Naive thymus-derived CD4-positive, alpha-beta T cell (primary cell): ENCODE measurements at regions not wholly inside any gene's neighbourhood (a gene's known extent, or its start where the extent isn't known, plus 50 kb on each side); places are given as distances from the start of the nearest gene placed in this dataset.

Experiments used
- ATAC-seq: fragments of 150-1000 bp; cut with Tn5 transposase; 2 replicates; pipeline ENCODE4 v1.10.0; 2021; ENCODE audit warnings: mild to moderate bottlenecking, moderate library complexity
- CTCF ChIA-PET: fragments of 350-600 bp; sonication (Branson Sonifier 250); formaldehyde crosslinking; loops from one replicate; lab custom pipeline; 2021; ENCODE audit warnings: antibody characterized with exemption; lab: Charles Lee
- POLR2A ChIA-PET: fragments of 350-600 bp; sonication (Branson Sonifier 250); formaldehyde crosslinking; loops from one replicate; lab custom pipeline; 2021; ENCODE audit warnings: antibody characterized with exemption, inconsistent platforms; lab: Charles Lee
- DNase-seq, 9 donors: peaks; one replicate each; pipeline versions ENCODE4 v3.0.0 to v3.0.0-alpha.2; 2020 to 2022; ENCODE audit warnings: mixed read lengths in 1 of 9
- H3K27ac ChIP-seq: one replicate; pipeline ENCODE4 v1.7.0; 2013; ENCODE audit warnings: mild to moderate bottlenecking, low read depth, low read length, moderate library complexity
- H3K27me3 ChIP-seq, 2 donors: one replicate each; pipeline ENCODE4 v1.7.0; 2013; ENCODE audit warnings: low read length in 2 of 2, mild to moderate bottlenecking in 2 of 2, moderate library complexity in 2 of 2; ENCODE audit not compliant: control insufficient read depth in 2 of 2, insufficient read depth in 2 of 2
- H3K36me3 ChIP-seq, 3 experiments: 1 replicate in 2 of 3; 2 replicates in 1 of 3; pipeline ENCODE4 v1.7.0; 2013; ENCODE audit warnings: low read length in 3 of 3, mild to moderate bottlenecking in 3 of 3, moderate library complexity in 1 of 3; ENCODE audit not compliant: insufficient read depth in 3 of 3, control insufficient read depth in 2 of 3
- H3K4me1 ChIP-seq, 2 donors: one replicate each; pipeline ENCODE4 v1.7.0; 2013; ENCODE audit warnings: low read length in 2 of 2, mild to moderate bottlenecking in 2 of 2, moderate library complexity in 1 of 2; ENCODE audit not compliant: control insufficient read depth in 2 of 2, insufficient read depth in 2 of 2
- H3K4me3 ChIP-seq: 2 replicates; pipeline ENCODE4 v1.7.0; 2013; ENCODE audit warnings: mild to moderate bottlenecking, low read length
- H3K9me3 ChIP-seq, 3 experiments: 1 replicate in 2 of 3; 2 replicates in 1 of 3; pipeline ENCODE4 v1.7.0; 2013; ENCODE audit warnings: low read length in 3 of 3; ENCODE audit not compliant: control insufficient read depth in 2 of 3
- H3K27ac Mint-ChIP-seq, 9 donors: one replicate each; pipeline ENCODE4 v1.8.0; 2020 to 2022; ENCODE audit warnings: mixed read lengths in 9 of 9, mild to moderate bottlenecking in 8 of 9, moderate library complexity in 5 of 9, inconsistent platforms in 2 of 9
- H3K27me3 Mint-ChIP-seq, 5 donors: one replicate each; pipeline ENCODE4 v1.8.0; 2021 to 2022; ENCODE audit warnings: mixed read lengths in 5 of 5, mild to moderate bottlenecking in 1 of 5
- H3K36me3 Mint-ChIP-seq, 5 donors: one replicate each; pipeline ENCODE4 v1.8.0; 2020 to 2022; ENCODE audit warnings: mixed read lengths in 5 of 5, mild to moderate bottlenecking in 3 of 5, inconsistent platforms in 1 of 5
- H3K4me1 Mint-ChIP-seq, 7 donors: one replicate each; pipeline ENCODE4 v1.8.0; 2020 to 2022; ENCODE audit warnings: mixed read lengths in 7 of 7, mild to moderate bottlenecking in 3 of 7, inconsistent platforms in 1 of 7
- H3K4me3 Mint-ChIP-seq, 10 donors: one replicate each; pipeline ENCODE4 v1.8.0; 2020 to 2022; ENCODE audit warnings: mild to moderate bottlenecking in 10 of 10, mixed read lengths in 10 of 10, moderate library complexity in 6 of 10, inconsistent platforms in 2 of 10
- H3K9me3 Mint-ChIP-seq, 11 donors: one replicate each; pipeline ENCODE4 v1.8.0; 2020 to 2022; ENCODE audit warnings: mixed read lengths in 11 of 11, mild to moderate bottlenecking in 4 of 11, inconsistent platforms in 1 of 11, moderate library complexity in 1 of 11
- intact Hi-C, 2 donors: fragments of 100-400 bp; cut with micrococcal nuclease; formaldehyde crosslinking; loops; one replicate each; pipeline ENCODE4 v1.15.1; 2023

- ChIA-PET CTCF (no interaction called here), POLR2A (interaction anchor here (1.0 kb wide), 1 partner anchor 825 kb away, joined by 4 read pairs; no protein-coding TSS in a partner anchor)
- Histone ChIP-seq H3K27ac (no peak overlapping the region), H3K4me3 (no peak overlapping the region), H3K9me3 (no peaks in the 10 kb centered on the region), H3K4me1 (no peaks in the 10 kb centered on the region), H3K27me3 (no peaks in the 10 kb centered on the region), H3K36me3 (no peaks in the 10 kb centered on the region)
- DNase-seq, result no peak
- Mint-ChIP-seq H3K4me1 (peaks cover 11 to 35% (median 18%) of the 10 kb centered on the region in 7 donors), H3K27me3 (no peaks in the 10 kb centered on the region), H3K27ac (peak overlapping the region in 1 of 9 donors; percentile 65), H3K36me3 (peaks cover 7 to 20% (median 12%) of the 10 kb centered on the region in 5 donors), H3K9me3 (peaks cover 4 to 52% (median 15%) of the 10 kb centered on the region in 11 donors), H3K4me3 (no peak overlapping the region)
- intact Hi-C loops, result no loop called here
- no peak for ATAC-seq
Observed at GRCh38 chr14:98437113-98437512, 834.9 kb downstream of the BCL11B start.

- DNase-seq (peak in 7 of 9 donors; percentile 61 to 90 (median 86)), ATAC-seq (peak; percentile 97)
- no peaks in the 10 kb centered on the region for H3K9me3 ChIP-seq
- intact Hi-C loops, result loop anchor here in 1 of 2 donors (1.0 to 5.0 kb wide), 4 partner anchors 249 to 829 kb away; partner anchors contain the start of gene BCL11B
- H3K27me3 ChIP-seq, result no peaks in the 10 kb centered on the region
- H3K27ac Mint-ChIP-seq, result peak overlapping the region in 6 of 9 donors; percentile 70 to 100 (median 100)
- peaks cover 17 to 43% of the 10 kb centered on the region in 2 donors for H3K4me1 ChIP-seq
- peaks cover 11 to 19% (median 13%) of the 10 kb centered on the region in 5 donors for H3K36me3 Mint-ChIP-seq
- H3K27ac ChIP-seq, result peak overlapping the region; percentile 63
- H3K4me3 ChIP-seq, result peak overlapping the region; percentile 26
- H3K27me3 Mint-ChIP-seq, result no peaks in the 10 kb centered on the region
- ChIA-PET CTCF (no interaction called here), POLR2A (interaction anchor here (0.7 to 2.4 kb wide), 12 partner anchors 19 to 823 kb away, joined by 3 to 7 read pairs (median 4); no protein-coding TSS in a partner anchor)
- peaks cover 0 to 54% (median 32%) of the 10 kb centered on the region in 7 donors for H3K4me1 Mint-ChIP-seq
- peaks cover 2 to 35% (median 9%) of the 10 kb centered on the region in 11 donors for H3K9me3 Mint-ChIP-seq
- H3K4me3 Mint-ChIP-seq, result peak overlapping the region; percentile 15 to 93 (median 81)
- H3K36me3 ChIP-seq, result no peaks in the 10 kb centered on the region
Observed at GRCh38 chr14:98444077-98444476, 827.9 kb downstream of the BCL11B start.

GRCh38 chr14:98445718-98446117 lies 826.3 kb downstream of the BCL11B start:
- peak overlapping the region in 8 of 10 donors; percentile 2 to 61 (median 20) for H3K4me3 Mint-ChIP-seq
- H3K36me3 Mint-ChIP-seq, result peaks cover 7 to 19% (median 8%) of the 10 kb centered on the region in 5 donors
- Histone ChIP-seq H3K27me3 (no peaks in the 10 kb centered on the region), H3K9me3 (no peaks in the 10 kb centered on the region), H3K4me1 (peaks cover 17 to 43% of the 10 kb centered on the region in 2 donors), H3K4me3 (no peak overlapping the region), H3K27ac (peak overlapping the region; percentile 63), H3K36me3 (no peaks in the 10 kb centered on the region)
- no peak for DNase-seq
- no peak for ATAC-seq
- H3K9me3 Mint-ChIP-seq, result peaks cover under 1 to 27% (median 2%) of the 10 kb centered on the region in 11 donors
- peaks cover 0 to 50% (median 32%) of the 10 kb centered on the region in 7 donors for H3K4me1 Mint-ChIP-seq
- POLR2A ChIA-PET, result interaction anchor here (0.6 to 2.6 kb wide), 10 partner anchors 10 to 827 kb away, joined by 3 to 7 read pairs (median 4); partner anchors contain the start of gene BCL11B
- no peaks in the 10 kb centered on the region for H3K27me3 Mint-ChIP-seq
- intact Hi-C loops, result loop anchor here in 1 of 2 donors (2.0 kb wide), 2 partner anchors 307 to 827 kb away; partner anchors contain the start of gene BCL11B
- H3K27ac Mint-ChIP-seq, result peak overlapping the region in 5 of 9 donors; percentile 72 to 100 (median 100)
- CTCF ChIA-PET, result interaction anchor here (0.5 to 0.9 kb wide), 2 partner anchors 16 to 712 kb away, joined by 3 read pairs; no protein-coding TSS in a partner anchor

- H3K27ac ChIP-seq, result no peak overlapping the region
- no peaks in the 10 kb centered on the region for H3K9me3 ChIP-seq
- peaks cover 0 to 19% (median 2%) of the 10 kb centered on the region in 11 donors for H3K9me3 Mint-ChIP-seq
- peaks cover 7 to 16% (median 7%) of the 10 kb centered on the region in 5 donors for H3K36me3 Mint-ChIP-seq
- POLR2A ChIA-PET, result interaction anchor here (0.6 to 2.6 kb wide), 4 partner anchors 9 to 815 kb away, joined by 3 to 7 read pairs (median 4); no protein-coding TSS in a partner anchor
- H3K27me3 ChIP-seq, result no peaks in the 10 kb centered on the region
- intact Hi-C loops, result no loop called here
- H3K4me3 Mint-ChIP-seq, result peak overlapping the region in 3 of 10 donors; percentile 8 to 61 (median 30)
- no peak overlapping the region for H3K4me3 ChIP-seq
- H3K27ac Mint-ChIP-seq, result peak overlapping the region in 4 of 9 donors; percentile 41 to 100 (median 86)
- H3K4me1 Mint-ChIP-seq, result peaks cover 0 to 47% (median 32%) of the 10 kb centered on the region in 7 donors
- H3K27me3 Mint-ChIP-seq, result no peaks in the 10 kb centered on the region
- peaks cover 17 to 43% of the 10 kb centered on the region in 2 donors for H3K4me1 ChIP-seq
- DNase-seq (no peak), ATAC-seq (no peak)
- H3K36me3 ChIP-seq, result no peaks in the 10 kb centered on the region
- CTCF ChIA-PET, result no interaction called here
Observed at GRCh38 chr14:98446508-98446907, 825.5 kb downstream of the BCL11B start.

- ChIA-PET POLR2A (interaction anchor here (0.7 to 1.6 kb wide), 2 partner anchors 10 to 731 kb away, joined by 3 to 7 read pairs; no protein-coding TSS in a partner anchor), CTCF (no interaction called here)
- peaks cover 4 to 17% (median 6%) of the 10 kb centered on the region in 11 donors for H3K9me3 Mint-ChIP-seq
- no peaks in the 10 kb centered on the region for H3K4me1 ChIP-seq
- H3K36me3 ChIP-seq, result no peaks in the 10 kb centered on the region
- H3K27me3 ChIP-seq, result no peaks in the 10 kb centered on the region
- peaks cover 0 to 12% (median 0%) of the 10 kb centered on the region in 5 donors for H3K36me3 Mint-ChIP-seq
- H3K27me3 Mint-ChIP-seq, result no peaks in the 10 kb centered on the region
- no peak overlapping the region for H3K4me3 Mint-ChIP-seq
- intact Hi-C loops, result no loop called here
- ATAC-seq, result no peak
- peaks cover 0 to 9% (median 0%) of the 10 kb centered on the region in 3 experiments for H3K9me3 ChIP-seq
- DNase-seq, result no peak
- no peak overlapping the region for H3K27ac ChIP-seq
- peaks cover 0 to 29% (median 7%) of the 10 kb centered on the region in 7 donors for H3K4me1 Mint-ChIP-seq
- H3K27ac Mint-ChIP-seq, result peak overlapping the region in 1 of 9 donors; percentile 23
- H3K4me3 ChIP-seq, result no peak overlapping the region
Observed at GRCh38 chr14:98456231-98456630, 815.8 kb downstream of the BCL11B start.

- Mint-ChIP-seq H3K36me3 (peaks cover 0 to 8% (median 0%) of the 10 kb centered on the region in 5 donors), H3K9me3 (peaks cover 0 to 16% (median 2%) of the 10 kb centered on the region in 11 donors), H3K4me1 (peaks cover 0 to 31% (median 6%) of the 10 kb centered on the region in 7 donors), H3K27me3 (no peaks in the 10 kb centered on the region), H3K4me3 (no peak overlapping the region), H3K27ac (peak overlapping the region in 1 of 9 donors; percentile 46)
- no peaks in the 10 kb centered on the region for H3K27me3 ChIP-seq
- intact Hi-C loops, result no loop called here
- no peaks in the 10 kb centered on the region for H3K9me3 ChIP-seq
- H3K27ac ChIP-seq, result no peak overlapping the region
- no peak for ATAC-seq
- no peak for DNase-seq
- CTCF ChIA-PET, result no interaction called here
- POLR2A ChIA-PET, result interaction anchor here (0.7 to 1.8 kb wide), 2 partner anchors 14 to 161 kb away, joined by 3 to 7 read pairs; no protein-coding TSS in a partner anchor
- H3K4me1 ChIP-seq, result no peaks in the 10 kb centered on the region
- H3K4me3 ChIP-seq, result no peak overlapping the region
- no peaks in the 10 kb centered on the region for H3K36me3 ChIP-seq
Observed at GRCh38 chr14:98458702-98459101, 813.3 kb downstream of the BCL11B start.
